RWPE1 (cell line): ENCODE measurements at regions not wholly inside any gene's neighbourhood (a gene's known extent, or its start where the extent isn't known, plus 50 kb on each side); places are given as distances from the start of the nearest gene placed in this dataset.

Source experiments
- CTCF ChIA-PET: fragments of 350-600 bp; sonication (Branson Sonifier 250); formaldehyde crosslinking; extraction: SDS; loops from one replicate; lab custom pipeline; 2021; lab: Yijun Ruan, JAX
- POLR2A ChIA-PET: fragments of 400-600 bp; formaldehyde crosslinking; extraction: SDS; loops from one replicate; lab custom pipeline; 2020; ENCODE audit warnings: antibody characterized with exemption; ENCODE audit not compliant: low non-redundant PET; lab: Yijun Ruan, JAX
- DNase-seq: peaks from one replicate; pipeline ENCODE4 v3.0.0; 2012; ENCODE audit warnings: low spot score
- H3K27ac ChIP-seq: fragments of 450-650 bp; 2 replicates; pipeline ENCODE4 v1.5.1; 2017
- CTCF ChIP-seq: fragments of 450-650 bp; conservative IDR thresholded peaks from 2 replicates; pipeline ENCODE4 v1.5.1; 2017; ENCODE audit warnings: low read depth, mild to moderate bottlenecking

- POLR2A ChIA-PET, result no interaction called here
- no peak for TF ChIP-seq CTCF
- no peak overlapping the region for H3K27ac ChIP-seq
- DNase-seq, result no peak
- CTCF ChIA-PET, result no interaction called here
These were observed 88.4 kb upstream of the RSPO3 start for GRCh38 chr6:127030111-127030510.

- DNase-seq, result no peak
- no peak overlapping the region for H3K27ac ChIP-seq
- no peak for TF ChIP-seq CTCF
- CTCF ChIA-PET, result no interaction called here
- POLR2A ChIA-PET, result no interaction called here
These were observed 87.6 kb upstream of the RSPO3 start for GRCh38 chr6:127030836-127031235.

GRCh38 chr6:127031511-127031910, 87.0 kb upstream of the RSPO3 start:
- POLR2A ChIA-PET, result no interaction called here
- no peak overlapping the region for H3K27ac ChIP-seq
- CTCF ChIA-PET, result no interaction called here
- DNase-seq, result no peak
- TF ChIP-seq CTCF, result no peak

- DNase-seq, result no peak
- TF ChIP-seq CTCF, result no peak
- POLR2A ChIA-PET, result no interaction called here
- CTCF ChIA-PET, result no interaction called here
- no peak overlapping the region for H3K27ac ChIP-seq
These were observed 85.5 kb upstream of the RSPO3 start for GRCh38 chr6:127032971-127033370.

GRCh38 chr6:127051571-127052260, 66.8 kb upstream of the RSPO3 start:
- H3K27ac ChIP-seq, result no peak overlapping the region
- no peak for DNase-seq
- no peak for TF ChIP-seq CTCF
- ChIA-PET POLR2A (no interaction called here), CTCF (no interaction called here)

- no peak for TF ChIP-seq CTCF
- no peak for DNase-seq
- CTCF ChIA-PET, result interaction anchor here (0.6 kb wide), 1 partner anchor 631 kb away, joined by 4 read pairs; no protein-coding TSS in a partner anchor
- no peak overlapping the region for H3K27ac ChIP-seq
- POLR2A ChIA-PET, result no interaction called here
These were observed 65.2 kb upstream of the RSPO3 start for GRCh38 chr6:127053032-127053874.
